ENCODE measurements at regions not wholly inside any gene's neighbourhood (a gene's known extent, or its start where the extent isn't known, plus 50 kb on each side); places are given as distances from the start of the nearest gene placed in this dataset.

- Histone ChIP-seq H3K4me2 (replicated peaks; ENCODE audit: extremely low read depth, low read length, poor library complexity, severe bottlenecking) (no peak overlapping the region), H4K20me1 (ENCODE audit: insufficient read depth, low read length) (no peaks in the 10 kb centered on the region), H3K4me3 (replicated peaks in 1 of 3; ENCODE audit: low read depth in 2 of 3, low read length in 3 of 3) (no peak overlapping the region), H3K79me2 (ENCODE audit: insufficient read depth, low read length) (no peaks in the 10 kb centered on the region), H3K27me3 (ENCODE audit: control insufficient read depth in 2 of 2, insufficient read depth in 2 of 2, low read length in 2 of 2) (no peaks in the 10 kb centered on the region), H3K9me3 (replicated peaks in 1 of 2; ENCODE audit: control insufficient read depth in 1 of 2, insufficient read depth in 1 of 2, low read length in 2 of 2) (peaks cover 0 to 2% of the 10 kb centered on the region in 2 donors), H3K4me1 (ENCODE audit: control insufficient read depth in 1 of 2, insufficient read depth in 2 of 2, low read length in 2 of 2) (no peaks in the 10 kb centered on the region), H3K27ac (ENCODE audit: low read depth in 1 of 2, low read length in 2 of 2) (no peak overlapping the region), H3K9ac (ENCODE audit: insufficient read depth, low read length, poor library complexity, severe bottlenecking) (no peak overlapping the region), H3K36me3 (replicated peaks in 1 of 2; ENCODE audit: control insufficient read depth in 1 of 2, insufficient read depth in 2 of 2, low read length in 2 of 2) (no peaks in the 10 kb centered on the region), H2AFZ (ENCODE audit: insufficient read depth, low read depth, low read length, poor library complexity, severe bottlenecking) (no peak overlapping the region)
- Mint-ChIP-seq H3K4me3 (no peak overlapping the region), H3K27ac (no peak overlapping the region), H3K27me3 (ENCODE audit: low read depth in 3 of 3) (peaks cover 0 to 2% (median 2%) of the 10 kb centered on the region in 3 donors), H3K9me3 (peaks cover under 1 to 3% (median under 1%) of the 10 kb centered on the region in 7 donors), H3K4me1 (no peaks in the 10 kb centered on the region), H3K36me3 (no peaks in the 10 kb centered on the region)
- no peak for TF ChIP-seq CTCF (IDR thresholded peaks at IDR 0.05)
- no peak for DNase-seq
- intact Hi-C loops (cut with micrococcal nuclease) = no loop called here
Observed at GRCh38 chr5:130777794-130778193, 387.3 kb downstream of the HINT1 start.

DNA sequence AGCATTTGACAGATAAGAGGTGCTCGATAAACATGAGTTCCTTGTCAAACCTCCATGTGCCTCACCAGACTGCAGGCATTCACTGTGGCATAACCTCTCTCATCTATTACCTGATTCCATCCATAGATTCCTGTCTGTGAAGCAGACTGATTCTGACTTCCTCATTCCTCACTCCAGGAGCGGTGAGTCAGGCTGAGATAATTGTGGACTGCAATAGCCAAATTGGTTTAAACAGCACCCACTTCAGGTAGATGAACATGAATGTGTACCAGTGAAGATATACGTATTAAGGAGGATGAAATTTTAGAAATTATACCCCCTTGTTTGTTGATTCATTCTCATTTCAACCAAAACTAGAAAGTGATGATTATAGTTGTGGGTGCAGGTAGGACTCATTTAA, 391.2 kb downstream of the HINT1 start:
- peak; percentile 18 to 38 (median 31) for DNase-seq
- Histone ChIP-seq H3K4me3 (replicated peaks in 1 of 3; ENCODE audit: low read depth in 2 of 3, low read length in 3 of 3) (no peak overlapping the region), H3K27ac (ENCODE audit: low read depth in 1 of 2, low read length in 2 of 2) (no peak overlapping the region), H3K79me2 (ENCODE audit: insufficient read depth, low read length) (no peaks in the 10 kb centered on the region), H4K20me1 (ENCODE audit: insufficient read depth, low read length) (no peaks in the 10 kb centered on the region), H2AFZ (ENCODE audit: insufficient read depth, low read depth, low read length, poor library complexity, severe bottlenecking) (no peak overlapping the region), H3K4me1 (ENCODE audit: control insufficient read depth in 1 of 2, insufficient read depth in 2 of 2, low read length in 2 of 2) (no peaks in the 10 kb centered on the region), H3K27me3 (ENCODE audit: control insufficient read depth in 2 of 2, insufficient read depth in 2 of 2, low read length in 2 of 2) (no peaks in the 10 kb centered on the region), H3K4me2 (replicated peaks; ENCODE audit: extremely low read depth, low read length, poor library complexity, severe bottlenecking) (no peak overlapping the region), H3K36me3 (replicated peaks in 1 of 2; ENCODE audit: control insufficient read depth in 1 of 2, insufficient read depth in 2 of 2, low read length in 2 of 2) (no peaks in the 10 kb centered on the region), H3K9ac (ENCODE audit: insufficient read depth, low read length, poor library complexity, severe bottlenecking) (no peak overlapping the region), H3K9me3 (replicated peaks in 1 of 2; ENCODE audit: control insufficient read depth in 1 of 2, insufficient read depth in 1 of 2, low read length in 2 of 2) (no peaks in the 10 kb centered on the region)
- no peak for TF ChIP-seq CTCF (IDR thresholded peaks at IDR 0.05)
- Mint-ChIP-seq H3K9me3 (peaks cover 0 to 2% (median 0%) of the 10 kb centered on the region in 7 donors), H3K4me1 (no peaks in the 10 kb centered on the region), H3K36me3 (no peaks in the 10 kb centered on the region), H3K27me3 (ENCODE audit: low read depth in 3 of 3) (peaks cover under 1 to 4% (median 3%) of the 10 kb centered on the region in 3 donors), H3K27ac (no peak overlapping the region), H3K4me3 (no peak overlapping the region)
- intact Hi-C loops (cut with micrococcal nuclease) = no loop called here
- WGBS (ENCODE audit: insufficient coverage) = 86% methylated on average over 1 of the region's 3 CpGs
